ENCODE measurements at regions not wholly inside any gene's neighbourhood (a gene's known extent, or its start where the extent isn't known, plus 50 kb on each side); places are given as distances from the start of the nearest gene placed in this dataset.

- no peaks in the 10 kb centered on the region for H3K27me3 ChIP-seq (replicated peaks; ENCODE audit: insufficient read depth, low read depth, low read length, poor library complexity)
- TF ChIP-seq CTCF (conservative IDR thresholded peaks at IDR 0.05; ENCODE audit: low read depth, low read length) (no peak), EZH2 (IDR thresholded peaks at IDR 0.05; ENCODE audit: borderline replicate concordance, low read depth, low read length, poor library complexity, severe bottlenecking) (no peak)
- intact Hi-C loops (cut with micrococcal nuclease; ENCODE audit: unreplicated experiment), result no loop called here
- POLR2A ChIA-PET (ENCODE audit: low non-redundant PET), result no interaction called here
- CTCF ChIA-PET, result no interaction called here
- H3K4me1 ChIP-seq (ENCODE audit: insufficient read depth, low read length, poor library complexity, severe bottlenecking), result no peaks in the 10 kb centered on the region
- H3K27ac ChIP-seq (ENCODE audit: low read depth, low read length, poor library complexity, severe bottlenecking), result no peak overlapping the region
- no peaks in the 10 kb centered on the region for H3K36me3 ChIP-seq (ENCODE audit: insufficient read depth, low read length, poor library complexity, severe bottlenecking)
- DNase-seq (ENCODE audit: low spot score), result no peak
- no peaks in the 10 kb centered on the region for H3K9me3 ChIP-seq (ENCODE audit: low read depth, low read length, poor library complexity, severe bottlenecking)
- no peak overlapping the region for H3K4me3 ChIP-seq (ENCODE audit: low read depth, low read length, poor library complexity, severe bottlenecking)
- BruUV-seq (replicated peaks), result no TSS peak
Observed at GRCh38 chr13:33340631-33341030, 55.1 kb upstream of the STARD13 start.

- ChIA-PET CTCF (no interaction called here), POLR2A (ENCODE audit: low non-redundant PET) (no interaction called here)
- Histone ChIP-seq H3K9me3 (ENCODE audit: low read depth, low read length, poor library complexity, severe bottlenecking) (no peaks in the 10 kb centered on the region), H3K27me3 (replicated peaks; ENCODE audit: insufficient read depth, low read depth, low read length, poor library complexity) (no peaks in the 10 kb centered on the region), H3K36me3 (ENCODE audit: insufficient read depth, low read length, poor library complexity, severe bottlenecking) (no peaks in the 10 kb centered on the region), H3K4me3 (ENCODE audit: low read depth, low read length, poor library complexity, severe bottlenecking) (no peak overlapping the region), H3K27ac (ENCODE audit: low read depth, low read length, poor library complexity, severe bottlenecking) (no peak overlapping the region), H3K4me1 (ENCODE audit: insufficient read depth, low read length, poor library complexity, severe bottlenecking) (no peaks in the 10 kb centered on the region)
- no peak for DNase-seq (ENCODE audit: low spot score)
- BruUV-seq (replicated peaks), result no TSS peak
- TF ChIP-seq EZH2 (IDR thresholded peaks at IDR 0.05; ENCODE audit: borderline replicate concordance, low read depth, low read length, poor library complexity, severe bottlenecking) (no peak), CTCF (conservative IDR thresholded peaks at IDR 0.05; ENCODE audit: low read depth, low read length) (no peak)
- intact Hi-C loops (cut with micrococcal nuclease; ENCODE audit: unreplicated experiment), result no loop called here
Observed at GRCh38 chr13:33341861-33342452, 56.4 kb upstream of the STARD13 start.

- no peaks in the 10 kb centered on the region for H3K9me3 ChIP-seq (ENCODE audit: low read depth, low read length, poor library complexity, severe bottlenecking)
- no TSS peak for BruUV-seq (replicated peaks)
- ChIA-PET CTCF (no interaction called here), POLR2A (ENCODE audit: low non-redundant PET) (no interaction called here)
- no peaks in the 10 kb centered on the region for H3K36me3 ChIP-seq (ENCODE audit: insufficient read depth, low read length, poor library complexity, severe bottlenecking)
- H3K27me3 ChIP-seq (replicated peaks; ENCODE audit: insufficient read depth, low read depth, low read length, poor library complexity), result no peaks in the 10 kb centered on the region
- intact Hi-C loops (cut with micrococcal nuclease; ENCODE audit: unreplicated experiment), result no loop called here
- no peak for DNase-seq (ENCODE audit: low spot score)
- H3K27ac ChIP-seq (ENCODE audit: low read depth, low read length, poor library complexity, severe bottlenecking), result no peak overlapping the region
- H3K4me1 ChIP-seq (ENCODE audit: insufficient read depth, low read length, poor library complexity, severe bottlenecking), result peaks cover 7% of the 10 kb centered on the region
- TF ChIP-seq EZH2 (IDR thresholded peaks at IDR 0.05; ENCODE audit: borderline replicate concordance, low read depth, low read length, poor library complexity, severe bottlenecking) (no peak), CTCF (conservative IDR thresholded peaks at IDR 0.05; ENCODE audit: low read depth, low read length) (no peak)
- no peak overlapping the region for H3K4me3 ChIP-seq (ENCODE audit: low read depth, low read length, poor library complexity, severe bottlenecking)
Observed at GRCh38 chr13:33345842-33346241, 60.3 kb upstream of the STARD13 start.
